Liver (tissue), 8 donors: ENCODE measurements at regions not wholly inside any gene's neighbourhood (a gene's known extent, or its start where the extent isn't known, plus 50 kb on each side); places are given as distances from the start of the nearest gene placed in this dataset.

Source experiments
- DNase-seq: peaks from one replicate; pipeline ENCODE4 v3.0.0-alpha.2; 2017; ENCODE audit warnings: low spot score
- H3K27ac ChIP-seq, 2 donors: one replicate each; pipeline ENCODE4 v1.7.0; 2013; ENCODE audit warnings: inconsistent platforms in 2 of 2, low read length in 2 of 2, control low read depth in 1 of 2, low read depth in 1 of 2, mild to moderate bottlenecking in 1 of 2
- H3K27me3 ChIP-seq, 4 donors: one replicate each; pipeline versions ENCODE4 v1.6.1 to v1.7.0; 2013; ENCODE audit warnings: low read length in 3 of 4, inconsistent platforms in 1 of 4, mild to moderate bottlenecking in 1 of 4, moderate library complexity in 1 of 4; ENCODE audit not compliant: control insufficient read depth in 4 of 4, insufficient read depth in 4 of 4
- H3K36me3 ChIP-seq, 4 donors: one replicate each; pipeline versions ENCODE4 v1.6.1 to v1.7.0; 2013; ENCODE audit warnings: low read length in 3 of 4, mild to moderate bottlenecking in 3 of 4, low read depth in 1 of 4, moderate library complexity in 1 of 4; ENCODE audit not compliant: control insufficient read depth in 4 of 4, insufficient read depth in 3 of 4
- H3K4me1 ChIP-seq, 4 donors: one replicate each; pipeline versions ENCODE4 v1.6.1 to v1.7.0; 2013; ENCODE audit warnings: low read length in 3 of 4, mild to moderate bottlenecking in 3 of 4, moderate library complexity in 1 of 4; ENCODE audit not compliant: control insufficient read depth in 4 of 4, insufficient read depth in 4 of 4
- H3K4me3 ChIP-seq, 3 donors: one replicate each; pipeline versions ENCODE4 v1.6.1 to v1.7.0; 2013; ENCODE audit warnings: low read length in 3 of 3, control low read depth in 1 of 3, low read depth in 1 of 3, mild to moderate bottlenecking in 1 of 3
- H3K9ac ChIP-seq, 2 donors: one replicate each; pipeline ENCODE4 v1.7.0; 2013; ENCODE audit warnings: low read length in 2 of 2, mild to moderate bottlenecking in 2 of 2, moderate library complexity in 2 of 2, control low read depth in 1 of 2, low read depth in 1 of 2
- H3K9me3 ChIP-seq, 4 donors: one replicate each; pipeline versions ENCODE4 v1.6.1 to v1.7.0; 2013; ENCODE audit warnings: low read length in 3 of 4; ENCODE audit not compliant: control insufficient read depth in 4 of 4
- EGR1 ChIP-seq, 2 donors: IDR thresholded peaks; 2 replicates each; pipeline ENCODE4 v1.6.1; 2016 to 2018; ENCODE audit warnings: antibody characterized with exemption in 2 of 2, low read depth in 2 of 2
- FOXA1 ChIP-seq: IDR thresholded peaks from 2 replicates; pipeline ENCODE4 v1.6.1; 2016; ENCODE audit warnings: antibody characterized with exemption
- FOXA2 ChIP-seq: IDR thresholded peaks from 2 replicates; pipeline ENCODE4 v1.6.1; 2016; ENCODE audit warnings: antibody characterized with exemption
- GABPA ChIP-seq, 2 donors: IDR thresholded peaks in 1 of 2; conservative IDR thresholded peaks in 1 of 2; 2 replicates each; pipeline ENCODE4 v1.6.1; 2016; ENCODE audit warnings: antibody characterized with exemption in 2 of 2, mild to moderate bottlenecking in 1 of 2, moderate library complexity in 1 of 2
- HNF4A ChIP-seq, 2 donors: conservative IDR thresholded peaks; 2 replicates each; pipeline ENCODE4 v1.6.1; 2016; ENCODE audit warnings: antibody characterized with exemption in 2 of 2, mild to moderate bottlenecking in 2 of 2
- HNF4G ChIP-seq: IDR thresholded peaks from 2 replicates; pipeline ENCODE4 v1.6.1; 2016; ENCODE audit warnings: antibody characterized with exemption
- JUND ChIP-seq, 2 donors: IDR thresholded peaks; 2 replicates each; pipeline ENCODE4 v1.6.1; 2016; ENCODE audit warnings: antibody characterized with exemption in 2 of 2
- NR2F2 ChIP-seq: IDR thresholded peaks from 2 replicates; pipeline ENCODE4 v1.6.1; 2016; ENCODE audit warnings: antibody characterized with exemption
- RAD21 ChIP-seq, 2 donors: IDR thresholded peaks; 2 replicates each; pipeline ENCODE4 v1.6.1; 2016; ENCODE audit warnings: antibody characterized with exemption in 2 of 2, mild to moderate bottlenecking in 2 of 2
- RXRA ChIP-seq, 2 donors: IDR thresholded peaks; 2 replicates each; pipeline ENCODE4 v1.6.1; 2017 to 2018; ENCODE audit warnings: antibody characterized with exemption in 2 of 2, mild to moderate bottlenecking in 1 of 2
- SP1 ChIP-seq: IDR thresholded peaks from 2 replicates; pipeline ENCODE4 v1.6.1; 2018; ENCODE audit warnings: antibody characterized with exemption, mild to moderate bottlenecking
- YY1 ChIP-seq: IDR thresholded peaks from 2 replicates; pipeline ENCODE4 v1.6.1; 2016; ENCODE audit warnings: antibody characterized with exemption, mild to moderate bottlenecking
- WGBS: extraction: QIAGEN DNeasy Blood & Tissue Kit; methylation state at CpG from one replicate; pipeline ENCODE4 v1.1.7; 2013; 5-methylcytosine and 5-hydroxymethylcytosine counted together
- TF ChIP-seq, protein P1 (sequence below): IDR thresholded peaks from 2 replicates; pipeline ENCODE4 v1.6.1; 2016; ENCODE audit warnings: antibody characterized with exemption, mild to moderate bottlenecking
- TF ChIP-seq, protein P2 (sequence below): IDR thresholded peaks from 2 replicates; pipeline ENCODE4 v1.6.1; 2016; ENCODE audit warnings: antibody characterized with exemption
- TF ChIP-seq, protein P3 (sequence below): IDR thresholded peaks from 2 replicates; pipeline ENCODE4 v1.6.1; 2016; ENCODE audit warnings: antibody characterized with exemption
- TF ChIP-seq, protein P4 (sequence below): IDR thresholded peaks from 2 replicates; pipeline ENCODE4 v1.6.1; 2016; ENCODE audit warnings: antibody characterized with exemption
- TF ChIP-seq, protein P5 (sequence below): fragments of 150-350 bp; IDR thresholded peaks from 2 replicates; pipeline ENCODE4 v1.5.1; 2017; ENCODE audit warnings: improper control_type of control experiment, low read depth, low read length; ENCODE audit not compliant: missing input control
- donor health status: healthy.
- donor health status: healthy.
- donor health status: healthy.
- donor health status: healthy.
- donor health status: healthy.

DNA sequence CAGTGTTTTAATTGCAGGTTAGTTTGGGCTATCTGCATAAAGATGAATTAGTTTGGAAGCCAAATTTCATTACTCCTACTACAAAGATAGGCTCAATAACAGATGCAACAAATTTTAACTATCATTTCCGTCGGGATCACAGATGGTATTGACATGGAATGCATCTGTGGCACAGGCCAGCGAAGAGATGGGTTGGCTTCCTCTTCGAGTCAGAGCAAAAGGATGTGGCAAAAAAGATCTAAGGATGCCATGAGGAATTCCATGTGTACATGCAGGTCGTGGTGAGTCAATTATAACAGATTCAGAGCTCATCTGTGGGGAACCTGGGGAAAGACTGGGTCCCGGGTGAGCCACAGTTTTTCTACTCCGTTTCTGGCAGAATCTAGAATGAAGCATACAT, 83.0 kb upstream of the CITED2 start:
- no peaks in the 10 kb centered on the region for H3K4me1 ChIP-seq
- no peak overlapping the region for H3K27ac ChIP-seq
- H3K36me3 ChIP-seq = no peaks in the 10 kb centered on the region
- 82% methylated on average over 7 of the region's 7 CpGs for whole genome bisulfite sequencing
- TF ChIP-seq, protein P1, sequence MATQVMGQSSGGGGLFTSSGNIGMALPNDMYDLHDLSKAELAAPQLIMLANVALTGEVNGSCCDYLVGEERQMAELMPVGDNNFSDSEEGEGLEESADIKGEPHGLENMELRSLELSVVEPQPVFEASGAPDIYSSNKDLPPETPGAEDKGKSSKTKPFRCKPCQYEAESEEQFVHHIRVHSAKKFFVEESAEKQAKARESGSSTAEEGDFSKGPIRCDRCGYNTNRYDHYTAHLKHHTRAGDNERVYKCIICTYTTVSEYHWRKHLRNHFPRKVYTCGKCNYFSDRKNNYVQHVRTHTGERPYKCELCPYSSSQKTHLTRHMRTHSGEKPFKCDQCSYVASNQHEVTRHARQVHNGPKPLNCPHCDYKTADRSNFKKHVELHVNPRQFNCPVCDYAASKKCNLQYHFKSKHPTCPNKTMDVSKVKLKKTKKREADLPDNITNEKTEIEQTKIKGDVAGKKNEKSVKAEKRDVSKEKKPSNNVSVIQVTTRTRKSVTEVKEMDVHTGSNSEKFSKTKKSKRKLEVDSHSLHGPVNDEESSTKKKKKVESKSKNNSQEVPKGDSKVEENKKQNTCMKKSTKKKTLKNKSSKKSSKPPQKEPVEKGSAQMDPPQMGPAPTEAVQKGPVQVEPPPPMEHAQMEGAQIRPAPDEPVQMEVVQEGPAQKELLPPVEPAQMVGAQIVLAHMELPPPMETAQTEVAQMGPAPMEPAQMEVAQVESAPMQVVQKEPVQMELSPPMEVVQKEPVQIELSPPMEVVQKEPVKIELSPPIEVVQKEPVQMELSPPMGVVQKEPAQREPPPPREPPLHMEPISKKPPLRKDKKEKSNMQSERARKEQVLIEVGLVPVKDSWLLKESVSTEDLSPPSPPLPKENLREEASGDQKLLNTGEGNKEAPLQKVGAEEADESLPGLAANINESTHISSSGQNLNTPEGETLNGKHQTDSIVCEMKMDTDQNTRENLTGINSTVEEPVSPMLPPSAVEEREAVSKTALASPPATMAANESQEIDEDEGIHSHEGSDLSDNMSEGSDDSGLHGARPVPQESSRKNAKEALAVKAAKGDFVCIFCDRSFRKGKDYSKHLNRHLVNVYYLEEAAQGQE = no peak
- TF ChIP-seq JUND (IDR thresholded peaks at IDR 0.05) (no peak), SP1 (no peak), FOXA1 (no peak), NR2F2 (no peak), EGR1 (IDR thresholded peaks at IDR 0.05; ENCODE audit: low read depth in 2 of 2) (no peak), HNF4G (no peak), RXRA (IDR thresholded peaks at IDR 0.05) (no peak), GABPA (IDR thresholded peaks at IDR 0.05 in 1 of 2, conservative IDR thresholded peaks at IDR 0.05 in 1 of 2) (no peak), YY1 (no peak), FOXA2 (no peak), RAD21 (IDR thresholded peaks at IDR 0.05) (no peak), HNF4A (conservative IDR thresholded peaks at IDR 0.05) (no peak)
- TF ChIP-seq, protein P2, sequence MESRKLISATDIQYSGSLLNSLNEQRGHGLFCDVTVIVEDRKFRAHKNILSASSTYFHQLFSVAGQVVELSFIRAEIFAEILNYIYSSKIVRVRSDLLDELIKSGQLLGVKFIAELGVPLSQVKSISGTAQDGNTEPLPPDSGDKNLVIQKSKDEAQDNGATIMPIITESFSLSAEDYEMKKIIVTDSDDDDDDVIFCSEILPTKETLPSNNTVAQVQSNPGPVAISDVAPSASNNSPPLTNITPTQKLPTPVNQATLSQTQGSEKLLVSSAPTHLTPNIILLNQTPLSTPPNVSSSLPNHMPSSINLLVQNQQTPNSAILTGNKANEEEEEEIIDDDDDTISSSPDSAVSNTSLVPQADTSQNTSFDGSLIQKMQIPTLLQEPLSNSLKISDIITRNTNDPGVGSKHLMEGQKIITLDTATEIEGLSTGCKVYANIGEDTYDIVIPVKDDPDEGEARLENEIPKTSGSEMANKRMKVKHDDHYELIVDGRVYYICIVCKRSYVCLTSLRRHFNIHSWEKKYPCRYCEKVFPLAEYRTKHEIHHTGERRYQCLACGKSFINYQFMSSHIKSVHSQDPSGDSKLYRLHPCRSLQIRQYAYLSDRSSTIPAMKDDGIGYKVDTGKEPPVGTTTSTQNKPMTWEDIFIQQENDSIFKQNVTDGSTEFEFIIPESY = no peak
- TF ChIP-seq, protein P3, sequence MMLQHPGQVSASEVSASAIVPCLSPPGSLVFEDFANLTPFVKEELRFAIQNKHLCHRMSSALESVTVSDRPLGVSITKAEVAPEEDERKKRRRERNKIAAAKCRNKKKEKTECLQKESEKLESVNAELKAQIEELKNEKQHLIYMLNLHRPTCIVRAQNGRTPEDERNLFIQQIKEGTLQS = no peak
- TF ChIP-seq, protein P4, sequence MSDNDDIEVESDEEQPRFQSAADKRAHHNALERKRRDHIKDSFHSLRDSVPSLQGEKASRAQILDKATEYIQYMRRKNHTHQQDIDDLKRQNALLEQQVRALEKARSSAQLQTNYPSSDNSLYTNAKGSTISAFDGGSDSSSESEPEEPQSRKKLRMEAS = no peak
- TF ChIP-seq, protein P5, sequence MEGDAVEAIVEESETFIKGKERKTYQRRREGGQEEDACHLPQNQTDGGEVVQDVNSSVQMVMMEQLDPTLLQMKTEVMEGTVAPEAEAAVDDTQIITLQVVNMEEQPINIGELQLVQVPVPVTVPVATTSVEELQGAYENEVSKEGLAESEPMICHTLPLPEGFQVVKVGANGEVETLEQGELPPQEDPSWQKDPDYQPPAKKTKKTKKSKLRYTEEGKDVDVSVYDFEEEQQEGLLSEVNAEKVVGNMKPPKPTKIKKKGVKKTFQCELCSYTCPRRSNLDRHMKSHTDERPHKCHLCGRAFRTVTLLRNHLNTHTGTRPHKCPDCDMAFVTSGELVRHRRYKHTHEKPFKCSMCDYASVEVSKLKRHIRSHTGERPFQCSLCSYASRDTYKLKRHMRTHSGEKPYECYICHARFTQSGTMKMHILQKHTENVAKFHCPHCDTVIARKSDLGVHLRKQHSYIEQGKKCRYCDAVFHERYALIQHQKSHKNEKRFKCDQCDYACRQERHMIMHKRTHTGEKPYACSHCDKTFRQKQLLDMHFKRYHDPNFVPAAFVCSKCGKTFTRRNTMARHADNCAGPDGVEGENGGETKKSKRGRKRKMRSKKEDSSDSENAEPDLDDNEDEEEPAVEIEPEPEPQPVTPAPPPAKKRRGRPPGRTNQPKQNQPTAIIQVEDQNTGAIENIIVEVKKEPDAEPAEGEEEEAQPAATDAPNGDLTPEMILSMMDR = no peak
- H3K9me3 ChIP-seq = no peaks in the 10 kb centered on the region
- H3K4me3 ChIP-seq = no peak overlapping the region
- H3K9ac ChIP-seq = no peak overlapping the region
- H3K27me3 ChIP-seq = no peaks in the 10 kb centered on the region
- no peak for DNase-seq
